RPMI8226 (cell line): ENCODE measurements at regions not wholly inside any gene's neighbourhood (a gene's known extent, or its start where the extent isn't known, plus 50 kb on each side); places are given as distances from the start of the nearest gene placed in this dataset.

Source experiments
- DNase-seq: peaks from one replicate; pipeline ENCODE4 v3.0.0-alpha.2; 2015

GRCh38 chr7:88700725-88701124 lies 58.8 kb upstream of the ZNF804B start:
- DNase-seq: no peak

GRCh38 chr7:88694207-88694606 lies 65.3 kb upstream of the ZNF804B start:
- DNase-seq: no peak

- no peak for DNase-seq
These were observed 66.4 kb upstream of the ZNF804B start for GRCh38 chr7:88693131-88693530.

- DNase-seq: no peak
These were observed 67.0 kb upstream of the ZNF804B start for GRCh38 chr7:88692493-88692892.

DNA sequence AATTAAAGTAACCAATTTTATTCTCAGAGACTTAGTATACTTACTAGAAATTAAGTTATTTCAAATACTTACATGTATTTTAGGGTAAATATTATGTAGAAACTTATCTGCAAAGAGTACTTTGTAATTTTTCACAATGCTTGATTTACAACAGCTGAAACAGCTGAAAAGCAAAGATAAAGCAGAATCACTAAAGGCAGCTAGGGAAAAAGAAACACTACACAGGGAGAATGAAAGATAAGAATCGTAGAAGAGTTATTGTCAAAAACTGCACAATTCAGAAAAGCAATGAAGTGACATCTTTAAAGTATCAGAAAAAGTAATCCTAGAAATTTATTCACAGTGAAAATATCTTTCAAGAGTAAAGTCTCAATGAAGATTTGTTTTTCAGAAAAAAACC lies 69.7 kb upstream of the ZNF804B start:
- no peak for DNase-seq

DNA sequence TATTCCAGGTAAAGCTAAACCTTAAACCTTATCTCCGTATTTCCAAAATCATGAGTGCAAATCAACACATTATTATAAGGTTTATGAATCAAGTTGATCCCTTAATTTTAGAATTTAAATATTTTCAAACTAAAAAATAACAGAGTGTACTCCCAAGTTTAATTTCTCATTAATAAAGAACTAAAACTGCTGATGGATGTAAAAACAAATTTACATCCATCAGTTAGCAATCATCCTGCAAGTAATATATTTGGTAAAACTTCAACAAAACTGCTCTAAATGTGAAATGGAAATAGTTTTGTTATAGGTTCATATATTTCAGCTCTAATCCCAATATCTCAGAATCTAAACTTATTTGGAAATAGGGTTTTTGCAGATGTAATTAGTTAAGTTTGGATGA lies 71.3 kb upstream of the ZNF804B start:
- DNase-seq: no peak

DNA sequence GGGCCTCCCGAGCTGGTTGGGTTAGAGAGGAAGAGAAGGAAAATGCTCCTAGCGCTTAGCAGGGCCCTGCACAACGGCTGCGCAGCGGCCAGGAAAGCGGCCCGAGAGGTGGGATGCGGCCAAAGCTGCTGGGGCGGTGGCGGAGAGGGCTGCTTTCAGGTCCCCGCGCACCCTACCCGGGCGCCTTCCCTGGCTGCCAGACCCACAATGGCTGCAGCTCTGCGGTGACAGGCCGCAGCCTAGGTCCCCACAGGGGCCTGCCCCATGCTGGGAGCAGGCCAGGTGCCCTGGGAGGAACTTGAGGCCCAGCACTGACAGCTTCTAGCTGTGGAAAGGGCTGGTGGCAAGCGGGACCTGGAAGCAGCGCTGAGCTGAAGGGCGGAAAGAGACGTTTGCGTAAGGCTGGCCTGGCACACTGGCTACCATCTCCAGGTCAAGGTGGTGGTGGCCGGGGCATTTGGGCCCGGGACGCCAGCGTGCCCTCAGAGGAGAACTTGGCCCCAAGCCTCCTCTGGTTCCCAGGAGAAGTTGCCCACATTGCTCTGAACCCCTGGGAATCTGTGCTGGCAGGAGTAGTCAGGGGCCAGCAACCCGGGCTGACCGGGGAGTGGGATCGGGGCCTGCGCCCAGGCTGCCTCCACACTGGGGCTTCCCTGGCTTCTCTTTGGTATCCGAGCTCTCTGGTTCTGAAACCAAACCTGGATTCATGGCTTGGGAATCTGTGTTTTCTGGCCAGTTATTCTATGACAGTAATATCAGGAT lies 72.9 kb upstream of the ZNF804B start:
- DNase-seq: no peak

GRCh38 chr7:88681682-88682081 lies 77.8 kb upstream of the ZNF804B start:
- DNase-seq: no peak

GRCh38 chr7:88670536-88670935 lies 89.0 kb upstream of the ZNF804B start:
- no peak for DNase-seq

GRCh38 chr7:88669913-88670312 lies 89.6 kb upstream of the ZNF804B start:
- DNase-seq: no peak

- no peak for DNase-seq
These were observed 90.9 kb upstream of the ZNF804B start for GRCh38 chr7:88668591-88668990.

DNA sequence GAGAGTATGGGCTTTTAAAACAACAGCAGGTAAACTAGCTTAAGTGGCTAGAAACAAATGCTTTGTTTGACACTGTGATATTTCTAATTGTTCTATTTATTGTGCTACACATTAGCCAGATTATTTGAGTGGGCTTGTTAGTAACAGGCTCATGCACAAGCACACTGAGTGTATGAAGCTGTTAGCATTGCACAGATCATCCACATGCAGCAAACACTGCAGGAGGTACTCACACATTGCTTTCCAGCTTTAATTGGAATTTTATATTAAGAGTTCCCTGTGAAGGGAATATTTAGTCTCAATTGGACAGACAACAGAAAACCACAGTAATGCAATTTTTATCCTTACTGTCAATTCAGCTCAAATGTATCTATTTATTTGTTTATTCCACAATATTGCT lies 92.9 kb upstream of the ZNF804B start:
- DNase-seq: no peak

- DNase-seq: no peak
These were observed 93.5 kb upstream of the ZNF804B start for GRCh38 chr7:88665892-88666514.

DNA sequence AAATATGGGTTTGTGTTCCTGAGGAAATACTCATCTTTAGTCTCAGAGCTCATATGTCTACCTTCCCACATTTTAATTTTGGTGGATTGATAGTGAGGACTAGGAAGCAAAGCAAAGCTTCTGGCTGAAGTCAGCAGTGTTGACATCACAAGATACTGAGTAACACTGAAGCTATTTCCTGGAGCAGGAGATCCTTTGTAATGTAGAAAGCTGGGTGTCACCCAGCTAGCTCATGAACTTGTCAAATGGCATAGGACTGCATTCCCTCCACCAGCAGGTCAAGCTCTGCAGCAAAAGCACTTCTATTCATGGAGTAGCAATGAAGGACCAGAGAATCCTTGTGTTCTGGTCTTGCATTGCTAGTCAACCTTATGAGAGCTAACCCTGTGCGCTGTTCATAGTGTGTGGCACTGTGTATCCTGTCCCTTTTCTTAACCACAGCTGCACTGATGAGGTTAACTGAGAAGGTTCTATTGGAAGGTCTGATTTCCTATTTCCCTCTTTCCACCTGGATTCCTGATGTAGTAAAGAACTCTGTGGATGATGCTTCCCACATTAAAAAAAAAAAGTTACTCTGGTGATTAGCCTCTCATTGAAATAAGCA lies 94.8 kb upstream of the ZNF804B start:
- DNase-seq: no peak

DNA sequence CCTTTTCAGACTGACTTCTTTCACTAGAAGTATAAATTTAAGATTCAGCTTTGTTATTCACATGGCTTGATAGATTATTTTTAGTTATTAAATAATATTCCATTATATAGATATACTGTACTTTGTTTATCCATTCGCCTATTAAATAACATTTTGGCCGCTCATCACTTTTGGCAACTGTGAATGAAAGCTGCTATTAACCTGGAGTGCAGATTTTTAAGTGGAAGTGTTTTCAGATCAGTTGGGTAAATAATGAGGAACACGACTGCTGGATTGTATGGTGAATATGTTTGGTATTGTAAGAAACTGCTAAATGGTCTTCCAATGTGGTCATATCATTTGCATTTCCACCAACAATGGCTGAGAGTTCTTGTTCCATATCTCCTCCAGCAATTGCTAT lies 97.6 kb upstream of the ZNF804B start:
- no peak for DNase-seq

- DNase-seq: no peak
These were observed 111.7 kb upstream of the ZNF804B start for GRCh38 chr7:88647825-88648224.

DNA sequence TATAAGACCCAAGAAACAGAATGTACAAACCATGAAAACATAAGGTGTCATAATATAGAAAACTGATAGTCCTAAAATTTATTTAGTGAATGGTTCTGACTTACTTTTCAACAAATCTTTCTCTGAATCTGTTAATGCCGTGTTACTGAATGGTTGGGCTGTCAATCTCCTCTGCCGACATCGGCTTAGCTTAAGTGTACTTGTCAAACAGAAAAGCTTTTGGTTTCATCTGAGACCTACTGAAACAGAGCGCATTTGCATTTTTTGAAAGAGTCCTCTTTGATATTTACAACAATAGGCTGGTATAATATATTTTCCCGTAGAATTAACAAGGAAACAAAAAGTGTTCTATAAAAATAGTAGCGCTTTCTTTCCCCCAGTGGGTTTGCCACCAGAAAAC lies 120.9 kb upstream of the ZNF804B start:
- no peak for DNase-seq

DNA sequence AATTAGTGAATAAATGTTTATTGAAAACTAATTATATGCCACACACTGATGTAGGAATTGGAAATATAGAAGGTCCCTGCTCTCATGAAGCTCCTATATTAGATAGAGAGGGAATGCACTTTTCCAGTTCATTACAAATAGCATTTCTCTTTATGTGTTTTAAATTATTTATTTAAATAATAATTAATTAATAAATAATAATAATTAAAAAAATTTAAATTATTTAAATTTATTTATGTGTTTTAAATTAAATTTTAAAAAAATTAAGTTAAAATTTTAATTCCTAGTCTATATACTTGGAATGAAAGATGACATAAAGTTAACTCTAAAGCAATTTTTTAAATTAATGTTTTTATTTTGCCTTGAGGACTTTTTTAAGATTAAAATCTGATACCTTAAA lies 121.7 kb upstream of the ZNF804B start:
- no peak for DNase-seq

GRCh38 chr7:88635149-88635548 lies 124.4 kb upstream of the ZNF804B start:
- DNase-seq: no peak

DNA sequence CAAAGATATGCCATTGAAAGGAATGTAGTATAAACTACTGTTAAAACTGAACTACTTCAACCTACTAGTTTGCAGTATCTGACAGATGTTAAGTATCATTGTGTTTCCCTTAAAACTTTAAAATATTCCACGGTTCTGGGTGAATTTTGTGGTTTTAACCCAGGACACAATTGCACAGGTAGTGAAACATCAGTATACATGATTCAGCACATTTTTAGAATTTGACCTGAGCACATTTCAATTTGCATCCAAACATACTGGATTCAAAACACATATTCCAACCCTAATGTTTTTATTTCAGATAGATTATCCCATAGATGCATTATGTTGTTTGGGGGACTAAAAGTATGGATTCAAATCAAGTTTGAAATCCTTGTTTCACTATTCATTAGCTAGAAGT lies 129.9 kb upstream of the ZNF804B start:
- DNase-seq: no peak

DNA sequence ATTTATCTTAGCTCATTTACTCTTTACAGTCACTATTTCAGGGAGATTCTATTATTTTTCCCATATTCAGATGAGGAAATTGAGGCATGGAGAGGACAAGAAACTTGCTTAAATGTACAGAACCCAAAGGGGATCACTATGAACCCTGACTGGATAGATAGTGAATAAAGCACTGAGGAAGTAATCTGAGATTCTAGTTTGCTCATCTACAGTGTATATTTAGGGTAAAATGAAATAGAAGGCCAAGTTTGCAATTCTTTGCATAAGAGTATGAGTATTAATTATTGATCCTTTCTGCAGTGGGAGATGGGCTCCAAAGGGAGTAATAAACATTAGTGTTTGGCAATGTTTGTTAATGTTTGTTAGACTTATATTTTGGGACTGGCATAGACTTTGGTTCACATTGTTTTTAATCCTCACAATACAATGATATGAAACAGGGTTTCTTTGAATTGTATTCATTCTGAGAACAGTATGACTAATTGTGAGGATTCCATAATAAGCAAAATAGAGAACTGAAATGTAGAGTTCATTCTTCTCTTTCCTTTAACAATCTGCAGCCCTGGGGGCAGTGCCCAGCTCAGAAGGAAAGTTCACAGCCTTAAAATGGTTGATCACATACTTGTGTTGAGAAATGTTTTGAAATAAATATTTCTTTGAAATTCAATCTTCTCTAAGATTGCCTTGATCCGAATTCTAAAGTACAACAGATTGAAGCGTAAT lies 131.0 kb upstream of the ZNF804B start:
- no peak for DNase-seq

DNA sequence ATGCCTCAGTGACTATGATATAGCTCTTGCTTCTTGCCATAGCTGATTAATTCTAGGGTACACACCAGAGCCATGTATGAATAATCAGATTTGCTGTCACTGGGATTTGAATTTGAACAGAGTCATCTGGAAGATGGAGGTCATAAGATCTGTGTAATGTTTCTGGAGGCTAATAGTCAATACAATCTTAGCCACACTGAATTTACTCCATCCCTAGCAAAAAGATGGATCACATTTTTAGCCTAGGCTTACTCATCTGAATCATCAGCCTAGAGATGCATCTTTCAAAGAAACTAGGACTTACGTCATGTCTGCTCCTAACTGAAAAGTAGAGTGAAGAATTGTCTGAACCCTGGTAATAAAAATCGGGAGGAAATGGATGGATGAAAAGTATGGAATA lies 142.3 kb upstream of the ZNF804B start:
- no peak for DNase-seq

- no peak for DNase-seq
These were observed 144.2 kb upstream of the ZNF804B start for GRCh38 chr7:88615336-88615735.

DNA sequence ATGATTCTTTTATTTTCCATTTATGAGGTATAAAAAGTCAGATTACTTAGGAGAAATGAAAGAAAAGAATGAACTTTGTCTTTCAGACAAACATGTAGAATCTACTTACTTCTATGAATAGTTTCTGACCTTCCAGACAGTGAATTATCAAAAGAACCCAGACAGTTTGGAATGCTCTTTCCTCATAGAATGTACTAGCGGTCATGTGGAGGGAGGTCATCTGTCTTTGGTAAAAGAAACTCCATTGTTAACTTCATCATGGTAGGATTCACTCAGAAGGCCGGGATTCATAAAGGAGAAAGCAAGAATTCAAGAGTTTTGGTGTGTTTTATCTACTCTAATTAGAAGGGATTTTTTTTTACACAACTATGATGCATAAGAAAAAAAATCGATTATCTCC lies 144.8 kb upstream of the ZNF804B start:
- DNase-seq: no peak
